Activated naive CD4-positive, alpha-beta T cell treated with anti-CD3 and anti-CD28 coated beads, Interleukin-2, amount 50 U/mL, for 72 hours (primary cell): ENCODE measurements at regions not wholly inside any gene's neighbourhood (a gene's known extent, or its start where the extent isn't known, plus 50 kb on each side); places are given as distances from the start of the nearest gene placed in this dataset.
"Not testable (repeated sequence)": the region's sequence is repeated elsewhere in the genome, so short reads cannot be mapped to it uniquely, and the experiment has no call there.

Source experiments
- ATAC-seq, 2 donors: fragments of 150-1000 bp; cut with Tn5 transposase; 2 replicates each; pipeline ENCODE4 v1.10.0; 2021; ENCODE audit warnings: mild to moderate bottlenecking in 2 of 2, moderate library complexity in 2 of 2
- DNase-seq, 2 donors: peaks; one replicate each; pipeline ENCODE4 v3.0.0; 2021 to 2022; ENCODE audit warnings: low spot score in 2 of 2
- H3K27ac Mint-ChIP-seq, 2 donors: one replicate each; pipeline ENCODE4 v1.8.0; 2022; ENCODE audit warnings: mild to moderate bottlenecking in 2 of 2, mixed read lengths in 2 of 2
- H3K36me3 Mint-ChIP-seq, 2 donors: one replicate each; pipeline ENCODE4 v1.8.0; 2022; ENCODE audit warnings: mixed read lengths in 2 of 2
- H3K9me3 Mint-ChIP-seq, 2 donors: one replicate each; pipeline ENCODE4 v1.8.0; 2022; ENCODE audit warnings: mixed read lengths in 2 of 2

DNA sequence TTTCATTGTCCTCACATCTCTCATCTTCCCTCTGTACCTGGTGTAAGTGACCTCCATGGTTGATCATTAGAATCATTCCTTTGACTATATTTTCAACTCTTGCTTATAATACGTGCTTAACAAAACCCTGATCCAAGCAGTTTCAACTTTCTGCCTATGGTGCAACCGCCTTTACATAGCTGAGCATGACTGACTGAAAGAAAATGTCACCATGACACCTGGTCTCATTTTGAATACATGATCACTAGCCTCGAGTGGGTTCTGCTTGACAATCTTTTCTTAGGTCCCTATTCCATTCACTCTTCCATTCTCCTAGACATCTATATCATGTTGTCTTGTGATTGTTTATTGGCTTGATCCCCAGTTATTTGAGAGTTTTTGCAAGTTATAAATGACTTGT, 78.9 kb upstream of the STAM2 start:
- H3K36me3 Mint-ChIP-seq: no peaks in the 10 kb centered on the region
- DNase-seq (no peak), ATAC-seq (no peak)
- H3K27ac Mint-ChIP-seq: no peak overlapping the region
- H3K9me3 Mint-ChIP-seq: no peaks in the 10 kb centered on the region

DNA sequence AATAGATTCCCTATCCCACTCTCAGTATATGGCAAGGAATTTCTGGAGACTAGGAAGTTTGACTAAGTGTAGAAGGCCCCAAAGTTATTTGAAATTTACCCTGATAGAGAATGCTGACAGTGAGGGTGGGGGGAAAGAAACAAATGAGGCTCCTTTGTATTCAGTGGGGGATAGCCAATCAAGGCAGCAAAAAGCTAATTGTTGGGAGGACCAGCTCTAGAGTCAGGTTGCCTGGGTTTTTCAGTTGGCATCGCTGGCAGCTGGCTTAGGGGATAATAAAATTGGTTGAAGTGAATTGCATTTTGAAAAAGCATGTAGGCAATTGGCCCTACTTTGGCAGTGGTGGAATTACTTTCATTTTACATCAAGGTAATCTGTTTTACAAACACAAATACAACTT, 79.4 kb upstream of the STAM2 start:
- H3K27ac Mint-ChIP-seq: no peak overlapping the region
- no peaks in the 10 kb centered on the region for H3K36me3 Mint-ChIP-seq
- ATAC-seq (no peak), DNase-seq (no peak)
- H3K9me3 Mint-ChIP-seq: no peaks in the 10 kb centered on the region

DNA sequence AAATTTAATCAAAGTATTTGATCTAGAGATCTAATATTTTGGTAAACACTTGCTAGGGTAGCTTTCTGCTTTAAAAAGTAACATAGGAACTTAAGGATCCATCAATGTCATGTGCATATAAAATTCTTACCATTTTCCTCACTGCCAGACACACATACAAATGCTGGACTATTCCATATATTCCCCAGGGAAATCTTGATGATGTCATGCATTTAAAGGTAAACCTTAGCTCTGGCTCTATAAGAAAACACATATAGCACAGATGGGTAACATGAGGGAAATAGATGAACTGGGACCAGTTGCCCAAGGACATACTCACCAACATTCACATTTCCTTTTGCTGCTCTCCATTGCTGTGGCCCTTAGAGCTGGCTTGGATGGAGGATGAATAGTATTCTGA, 79.1 kb upstream of the FMNL2 start:
- Mint-ChIP-seq H3K27ac (no peak overlapping the region), H3K9me3 (peaks cover 0 to 3% of the 10 kb centered on the region in 2 donors), H3K36me3 (no peaks in the 10 kb centered on the region)
- ATAC-seq: no peak
- DNase-seq: no peak

DNA sequence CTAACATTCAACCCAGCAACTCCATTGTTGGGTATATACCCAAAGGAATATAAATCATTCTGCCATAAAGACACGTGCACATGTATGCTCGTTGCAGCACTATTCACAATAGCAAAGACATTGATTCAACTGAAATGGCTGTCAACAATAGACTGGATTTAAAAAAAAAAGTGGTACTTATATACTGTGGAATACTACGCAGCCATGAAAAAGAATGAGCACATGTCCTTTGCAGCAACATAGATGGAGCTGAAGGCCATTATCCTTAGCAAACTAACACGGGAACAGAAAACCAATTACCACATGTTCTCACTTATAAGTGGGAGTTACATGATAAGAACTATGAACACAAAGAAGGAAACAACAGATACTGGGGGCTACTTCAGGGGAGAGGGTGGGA, 74.0 kb upstream of the FMNL2 start:
- H3K36me3 Mint-ChIP-seq: no peaks in the 10 kb centered on the region
- ATAC-seq (no peak), DNase-seq (no peak)
- H3K9me3 Mint-ChIP-seq: peaks cover 0 to 5% of the 10 kb centered on the region in 2 donors
- H3K27ac Mint-ChIP-seq: no peak overlapping the region

GRCh38 chr2:152263911-152264310, 71.1 kb upstream of the FMNL2 start:
- H3K9me3 Mint-ChIP-seq: peaks cover 4 to 12% of the 10 kb centered on the region in 2 donors
- no peak for DNase-seq
- no peak for ATAC-seq
- H3K27ac Mint-ChIP-seq: no peak overlapping the region
- H3K36me3 Mint-ChIP-seq: no peaks in the 10 kb centered on the region

DNA sequence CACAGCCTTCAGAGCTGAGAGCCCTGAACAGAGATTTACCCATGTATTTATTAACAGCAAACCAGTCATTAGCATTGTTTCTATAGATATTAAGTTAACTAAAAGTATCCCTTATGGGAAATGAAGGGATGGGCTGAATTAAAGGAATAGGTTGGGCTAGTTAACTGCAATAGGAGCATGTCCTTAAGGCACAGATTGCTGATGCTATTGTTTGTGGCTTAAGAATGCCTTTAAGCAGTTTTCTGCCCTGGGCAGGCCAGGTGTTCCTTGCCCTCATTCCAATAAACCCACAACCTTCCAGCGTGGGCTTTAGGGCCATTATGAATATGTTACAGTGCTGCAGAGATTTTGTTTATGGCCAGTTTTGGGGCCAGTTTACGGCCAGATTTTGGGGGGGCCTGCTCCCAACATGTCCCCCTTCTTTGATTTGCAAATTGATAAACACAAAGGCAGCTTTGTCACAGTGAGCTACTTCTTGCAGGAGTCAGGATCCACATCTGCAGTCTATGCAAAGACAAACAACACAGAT, 61.2 kb upstream of the FMNL2 start:
- Mint-ChIP-seq H3K9me3 (peaks cover 20 to 34% of the 10 kb centered on the region in 2 donors), H3K36me3 (peaks cover 20 to 24% of the 10 kb centered on the region in 2 donors)
- not testable (repeated sequence) for DNase-seq, ATAC-seq, H3K27ac Mint-ChIP-seq

- Mint-ChIP-seq H3K9me3 (peaks cover 20 to 31% of the 10 kb centered on the region in 2 donors), H3K36me3 (peaks cover 18 to 29% of the 10 kb centered on the region in 2 donors)
- not testable (repeated sequence) for DNase-seq, H3K27ac Mint-ChIP-seq, ATAC-seq
Observed at GRCh38 chr2:152277896-152278295, 57.1 kb upstream of the FMNL2 start.

GRCh38 chr2:152278526-152278925, 56.4 kb upstream of the FMNL2 start:
- DNase-seq (no peak), ATAC-seq (no peak)
- H3K27ac Mint-ChIP-seq: no peak overlapping the region
- peaks cover 15 to 28% of the 10 kb centered on the region in 2 donors for H3K9me3 Mint-ChIP-seq
- H3K36me3 Mint-ChIP-seq: peaks cover 14 to 29% of the 10 kb centered on the region in 2 donors

DNA sequence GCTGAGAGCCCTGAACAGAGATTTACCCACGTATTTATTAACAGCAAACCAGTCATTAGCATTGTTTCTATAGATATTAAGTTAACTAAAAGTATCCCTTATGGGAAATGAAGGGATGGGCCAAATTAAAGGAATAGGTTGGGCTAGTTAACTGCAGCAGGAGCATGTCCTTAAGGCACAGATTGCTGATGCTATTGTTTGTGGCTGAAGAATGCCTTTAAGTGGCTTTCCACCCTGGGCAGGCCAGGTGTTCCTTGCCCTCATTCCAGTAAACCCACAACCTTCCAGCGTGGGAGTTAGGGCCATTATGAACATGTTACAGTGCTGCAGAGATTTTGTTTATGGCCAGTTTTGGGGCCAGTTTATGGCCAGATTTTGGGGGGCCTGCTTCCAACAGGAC, 55.6 kb upstream of the FMNL2 start:
- not testable (repeated sequence) for DNase-seq, ATAC-seq, H3K27ac Mint-ChIP-seq
- peaks cover 12 to 26% of the 10 kb centered on the region in 2 donors for H3K9me3 Mint-ChIP-seq
- H3K36me3 Mint-ChIP-seq: peaks cover 14 to 27% of the 10 kb centered on the region in 2 donors

DNA sequence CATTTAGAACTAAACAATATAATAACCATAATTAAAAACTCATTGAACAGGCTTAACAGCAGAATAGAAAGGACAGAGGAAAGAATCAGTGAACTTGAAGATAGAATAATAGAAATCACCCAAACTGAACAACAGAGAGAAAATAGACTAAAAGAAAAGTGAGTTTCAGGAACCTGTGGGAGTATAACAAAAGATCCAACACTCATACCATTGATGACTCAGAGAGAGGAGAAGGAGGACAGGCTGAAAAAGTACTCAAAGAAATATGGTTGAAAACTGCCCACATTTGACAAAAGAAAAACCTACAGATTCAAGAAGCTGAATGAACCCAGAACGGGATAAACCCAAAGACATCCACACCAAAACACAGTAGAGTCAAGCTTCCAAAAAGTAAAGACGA, 54.2 kb upstream of the FMNL2 start:
- Mint-ChIP-seq H3K9me3 (peaks cover 9 to 15% of the 10 kb centered on the region in 2 donors), H3K27ac (no peak overlapping the region), H3K36me3 (peaks cover 8 to 16% of the 10 kb centered on the region in 2 donors)
- DNase-seq (no peak), ATAC-seq (peak in 1 of 2 donors; percentile 67)

- Mint-ChIP-seq H3K27ac (no peak overlapping the region), H3K36me3 (peaks cover 2 to 8% of the 10 kb centered on the region in 2 donors), H3K9me3 (peaks cover 6 to 7% of the 10 kb centered on the region in 2 donors)
- no peak for ATAC-seq
- DNase-seq: no peak
Observed at GRCh38 chr2:152283392-152283791, 51.6 kb upstream of the FMNL2 start.

DNA sequence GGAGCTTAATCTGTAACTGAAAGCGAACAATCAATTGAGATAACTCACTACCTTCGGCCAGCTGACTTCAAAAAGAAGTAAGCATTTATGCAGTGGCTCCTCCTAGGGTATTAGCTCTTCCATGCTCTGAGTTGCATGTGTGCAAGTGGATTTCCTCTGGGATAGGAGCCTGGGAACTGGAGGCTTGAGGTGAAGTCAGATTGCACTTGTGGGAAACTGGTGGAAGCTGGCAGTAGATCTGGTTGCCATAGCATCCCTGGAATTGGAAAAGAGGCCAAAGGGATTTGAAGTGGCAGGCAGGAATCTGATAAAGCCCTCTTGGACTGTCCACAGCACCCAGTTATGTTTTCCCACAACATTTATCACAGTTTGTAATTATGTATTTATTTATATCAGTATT, 50.6 kb upstream of the FMNL2 start:
- Mint-ChIP-seq H3K27ac (no peak overlapping the region), H3K9me3 (peaks cover 0 to 4% of the 10 kb centered on the region in 2 donors), H3K36me3 (peaks cover 0 to 5% of the 10 kb centered on the region in 2 donors)
- ATAC-seq (no peak), DNase-seq (no peak)
